GDM1 (cell line): ENCODE measurements at regions not wholly inside any gene's neighbourhood (a gene's known extent, or its start where the extent isn't known, plus 50 kb on each side); places are given as distances from the start of the nearest gene placed in this dataset.

Experiments
- DNase-seq: peaks from one replicate; lab custom pipeline; 2025; lab: John Stamatoyannopoulos, UW

DNA sequence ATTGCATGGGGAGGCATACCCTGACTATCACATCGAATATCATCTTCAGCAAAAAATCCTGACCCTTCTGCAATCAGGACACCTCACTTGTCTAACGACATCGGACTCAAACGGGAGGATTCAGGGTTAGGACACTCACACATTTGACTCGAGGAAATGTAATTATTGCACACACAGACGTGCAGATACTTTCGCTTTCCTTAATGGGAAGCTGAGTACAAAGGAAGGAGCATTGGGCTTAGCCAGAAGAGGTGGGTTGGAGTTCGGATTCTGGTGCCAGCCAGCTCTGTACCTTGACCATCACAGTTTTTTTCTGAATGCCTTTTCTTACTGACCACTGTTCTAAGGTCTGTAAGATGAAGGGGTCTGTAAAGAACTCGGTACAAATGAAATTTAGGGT is 260.4 kb downstream of the GALC start:
- no peak for DNase-seq

DNA sequence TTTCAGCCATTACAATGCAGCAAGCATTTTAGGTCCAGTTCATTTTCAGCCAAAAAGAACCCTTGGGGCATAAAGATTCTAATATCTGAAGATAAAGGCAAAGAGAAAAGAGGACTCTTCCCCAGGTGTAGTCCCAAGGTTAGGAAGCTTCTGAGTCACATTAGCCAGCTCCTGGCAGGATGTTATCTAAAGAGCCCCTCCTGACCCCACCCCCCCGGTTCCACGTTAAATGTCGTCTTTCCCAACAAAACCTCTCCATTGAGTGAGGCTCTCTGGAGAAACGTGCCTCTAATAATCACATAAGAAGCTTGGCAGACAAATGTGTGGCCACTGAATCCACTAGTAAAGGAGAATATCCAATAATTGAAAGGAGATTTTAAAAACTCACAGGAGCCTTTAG is 267.7 kb downstream of the GALC start:
- DNase-seq, result no peak

DNA sequence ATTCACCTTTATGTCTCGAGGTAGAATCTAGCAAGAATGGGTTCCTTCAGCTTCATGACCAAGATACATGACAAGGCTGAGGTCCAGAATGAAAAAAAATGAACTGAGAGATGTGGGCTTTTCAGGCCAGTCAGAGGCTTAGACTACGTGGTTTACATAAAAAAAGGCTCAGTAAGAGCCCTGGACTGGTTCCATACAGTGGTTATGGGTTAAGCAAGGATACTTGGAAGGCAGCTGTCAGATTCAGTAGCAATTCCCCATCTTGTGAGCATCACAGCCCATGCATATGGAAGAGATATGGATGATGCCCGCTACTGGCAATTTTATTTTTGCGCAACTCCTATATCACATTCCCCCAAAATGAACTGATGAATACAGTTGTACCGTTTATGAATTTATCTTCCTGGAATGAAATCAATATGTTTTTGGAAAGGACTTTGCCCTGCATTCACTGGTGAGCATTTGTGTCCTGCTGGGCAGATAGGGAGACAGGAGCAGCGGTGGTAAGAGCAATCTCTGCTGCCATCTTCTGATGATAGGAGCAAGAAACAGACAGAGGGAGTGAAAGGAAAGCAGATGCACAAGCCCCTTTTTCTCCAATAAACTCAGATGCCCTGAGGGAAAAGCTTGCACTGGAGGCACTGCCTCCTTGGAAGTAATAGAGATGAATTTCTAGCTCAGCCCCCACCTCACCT is 280.4 kb downstream of the GALC start:
- no peak for DNase-seq

DNA sequence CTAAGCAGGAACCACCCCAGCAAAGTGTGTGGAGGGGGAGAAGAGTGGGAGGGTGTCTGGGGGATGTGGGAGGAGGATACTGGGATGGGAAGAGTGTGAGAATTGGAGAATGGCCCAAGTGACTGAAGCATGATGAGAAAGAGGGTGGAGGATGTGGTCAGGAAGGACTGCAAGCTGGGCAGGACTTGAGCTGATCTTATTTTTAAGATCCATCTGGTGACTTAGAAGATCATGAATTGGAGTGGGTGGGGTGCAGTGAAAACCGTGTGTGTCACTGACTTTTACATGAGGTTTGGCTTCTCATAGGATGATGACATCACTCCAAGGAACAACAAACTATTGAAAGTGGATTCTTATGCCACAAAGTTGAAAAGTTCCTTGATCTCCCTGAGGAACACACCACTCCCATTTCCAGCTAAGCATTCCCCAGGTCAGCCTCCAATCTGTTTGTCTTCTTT is 287.5 kb downstream of the GALC start:
- DNase-seq, result no peak

DNA sequence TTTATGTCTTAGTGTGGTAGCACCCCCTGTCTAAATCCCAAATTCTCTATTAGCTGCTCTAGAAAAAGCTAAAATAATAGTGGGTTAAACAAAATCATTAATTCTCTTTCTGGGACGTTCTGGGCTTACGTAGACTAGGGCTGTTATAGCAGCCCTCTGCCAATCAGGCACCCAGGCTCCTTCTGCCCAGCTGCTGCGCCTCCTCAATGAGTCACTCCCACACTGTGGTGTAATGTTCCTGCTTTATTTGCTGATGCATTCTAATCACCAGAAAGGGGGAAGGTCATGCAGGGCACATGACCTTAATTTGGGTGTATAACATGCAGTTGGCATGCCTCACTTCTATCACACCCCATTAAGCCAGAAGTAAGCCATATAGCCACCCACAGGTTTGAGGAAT is 294.5 kb downstream of the GALC start:
- DNase-seq, result no peak

DNA sequence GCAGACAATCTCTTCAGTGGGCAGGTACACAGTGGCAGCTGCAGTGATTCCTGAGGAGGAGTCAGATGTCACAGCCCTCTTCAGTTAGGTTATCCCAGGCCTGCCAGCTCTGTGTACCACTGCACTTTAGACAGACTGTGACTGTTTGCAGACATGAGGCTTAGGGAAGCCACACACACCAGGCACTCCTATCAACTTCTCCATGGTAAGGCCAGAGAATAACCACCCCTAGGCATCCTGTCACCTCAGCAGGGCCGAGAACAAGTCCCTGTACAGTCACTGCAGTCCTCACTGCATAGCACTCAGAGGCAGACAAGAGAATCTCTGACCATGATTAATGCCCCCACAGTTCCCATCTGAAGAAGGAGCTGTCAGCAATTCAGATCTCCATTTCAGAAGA is 296.5 kb downstream of the GALC start:
- no peak for DNase-seq

DNA sequence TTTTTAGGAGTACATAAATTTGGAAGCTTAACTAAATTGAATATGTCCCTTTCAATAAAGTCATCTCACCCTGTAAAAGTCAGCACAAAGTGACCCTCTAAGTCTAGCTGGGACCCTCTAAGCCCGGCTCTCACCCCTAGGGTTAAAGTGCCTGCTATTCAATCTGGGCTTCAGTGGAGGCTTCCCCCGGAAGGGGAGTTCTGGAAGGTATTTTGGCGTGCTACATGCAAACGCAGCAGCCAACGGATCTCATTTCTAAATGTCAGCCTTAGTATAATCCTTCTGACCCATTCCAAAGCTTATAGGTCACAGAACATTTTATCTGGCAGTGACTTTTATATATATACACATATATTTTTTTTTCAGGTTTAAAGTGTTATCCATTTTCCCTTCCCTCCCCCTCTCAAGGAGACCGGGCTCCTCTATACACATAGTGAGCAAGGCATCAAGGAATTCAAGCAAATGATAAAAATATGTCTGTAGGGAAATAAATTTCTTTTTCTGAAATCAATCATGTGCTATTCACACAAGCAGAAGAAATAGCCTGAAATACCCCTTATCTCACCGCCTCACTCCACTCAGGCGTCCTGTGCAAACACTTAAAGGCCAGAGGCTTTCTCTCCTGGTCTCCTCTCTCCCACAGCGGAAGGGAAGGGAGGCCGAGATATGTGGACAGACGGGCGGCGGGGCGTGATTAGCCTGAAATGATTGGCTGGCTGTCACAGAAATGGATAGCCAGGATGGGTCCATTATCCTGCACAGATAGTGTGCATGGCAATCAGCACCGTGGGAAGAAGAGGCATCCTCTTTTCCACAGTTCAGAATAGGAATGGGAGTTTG is 301.7 kb downstream of the GALC start:
- DNase-seq, result no peak

DNA sequence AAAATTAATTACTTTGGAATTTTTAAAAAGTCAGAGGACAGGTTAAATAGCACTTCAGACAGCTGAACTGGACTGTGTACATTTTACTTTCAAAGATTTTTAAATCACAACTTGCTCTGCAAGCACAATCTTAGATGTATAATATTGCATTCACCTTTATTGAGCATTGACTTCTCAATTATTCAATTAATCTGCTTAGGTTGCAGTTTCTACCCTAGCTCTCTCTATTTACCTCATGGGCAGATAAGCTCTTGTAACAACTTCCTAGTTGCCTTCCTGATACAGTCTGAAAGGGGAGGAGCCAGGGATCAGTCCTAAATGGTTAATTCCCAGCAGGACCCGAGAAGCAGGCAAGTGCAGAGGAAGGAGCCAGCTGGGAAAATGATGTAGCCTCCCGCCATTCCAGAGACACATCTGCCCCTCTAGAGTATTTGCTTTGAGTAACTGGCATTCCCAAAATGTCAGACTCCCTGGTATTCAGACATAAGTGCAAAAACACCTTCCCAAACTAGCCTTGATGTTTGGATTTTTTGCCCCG is 302.8 kb downstream of the GALC start:
- DNase-seq, result no peak

DNA sequence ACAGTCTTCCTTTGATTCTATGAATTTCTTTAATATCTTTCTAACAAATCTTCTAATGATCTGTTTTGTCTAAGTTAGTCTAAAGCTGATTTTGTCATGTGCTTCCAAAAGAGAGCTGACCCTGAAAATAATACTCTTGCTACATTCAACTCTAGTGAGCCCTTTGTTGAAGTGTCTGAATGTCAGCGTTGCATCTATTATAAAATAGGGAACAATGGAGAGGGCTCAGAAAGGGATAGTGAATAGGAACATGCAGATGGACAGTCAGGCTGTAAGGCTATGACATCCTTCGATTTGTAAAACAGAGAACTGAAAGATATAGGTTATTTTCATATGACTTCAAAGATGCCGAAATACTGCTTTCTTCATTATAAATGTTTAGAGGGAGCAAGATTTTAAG is 304.5 kb downstream of the GALC start:
- DNase-seq, result no peak

DNA sequence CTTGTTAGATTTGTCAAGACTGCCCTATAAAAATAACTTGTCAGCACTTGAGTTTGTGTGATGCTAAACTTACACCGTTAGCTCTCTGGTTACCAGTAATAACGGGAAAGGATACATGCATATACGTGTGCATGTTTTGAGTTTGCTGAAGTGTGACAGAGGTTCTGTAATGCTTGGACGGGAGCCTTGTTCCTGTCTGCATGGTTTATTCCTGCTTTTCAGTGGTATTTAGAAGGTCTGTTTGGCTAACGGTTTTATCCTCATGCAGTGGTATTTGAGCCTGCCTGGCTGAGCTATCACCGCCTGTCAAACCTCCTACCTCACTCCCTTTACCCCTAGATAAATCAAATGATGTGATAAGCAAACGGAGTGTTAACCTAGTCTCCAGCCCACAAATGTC is 305.6 kb downstream of the GALC start:
- no peak for DNase-seq

DNA sequence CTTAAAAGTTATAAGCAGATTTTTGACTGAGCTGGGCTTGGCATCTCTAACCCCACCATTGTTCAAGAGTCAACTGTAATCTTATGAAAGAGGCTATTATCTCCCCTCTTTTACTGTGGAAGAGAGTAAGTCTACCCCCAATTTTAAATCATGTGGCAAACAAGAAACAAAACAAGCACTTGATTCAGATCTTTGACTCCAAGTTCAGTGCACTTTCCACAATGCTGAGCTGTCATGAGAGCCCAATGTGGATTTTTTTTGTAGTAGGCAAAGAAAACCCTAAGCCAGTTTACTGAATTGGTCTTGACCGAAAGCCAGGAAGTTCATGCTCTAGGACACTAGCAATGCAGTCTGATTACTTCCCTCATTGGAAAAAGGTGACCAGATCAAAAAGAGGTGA is 306.2 kb downstream of the GALC start:
- DNase-seq, result no peak

DNA sequence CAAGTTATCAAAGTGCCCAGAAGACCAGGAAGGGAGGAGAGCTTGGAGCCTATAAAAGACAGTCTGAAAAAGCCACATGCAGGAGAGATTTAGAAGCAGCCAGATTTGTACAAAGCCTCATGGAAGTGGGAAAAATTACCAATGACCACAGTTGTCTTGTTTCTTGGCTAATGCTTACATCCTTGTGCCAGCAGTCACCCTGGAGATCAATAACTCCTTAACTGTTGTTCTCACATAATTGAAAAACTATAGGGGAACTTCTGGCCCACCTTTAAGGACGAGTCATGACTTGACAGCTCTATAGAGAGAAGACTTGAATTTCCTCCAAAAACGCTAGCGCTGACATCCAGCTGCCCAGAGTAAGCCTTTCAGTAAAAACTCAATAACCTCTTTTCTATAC is 313.1 kb downstream of the GALC start:
- no peak for DNase-seq

DNA sequence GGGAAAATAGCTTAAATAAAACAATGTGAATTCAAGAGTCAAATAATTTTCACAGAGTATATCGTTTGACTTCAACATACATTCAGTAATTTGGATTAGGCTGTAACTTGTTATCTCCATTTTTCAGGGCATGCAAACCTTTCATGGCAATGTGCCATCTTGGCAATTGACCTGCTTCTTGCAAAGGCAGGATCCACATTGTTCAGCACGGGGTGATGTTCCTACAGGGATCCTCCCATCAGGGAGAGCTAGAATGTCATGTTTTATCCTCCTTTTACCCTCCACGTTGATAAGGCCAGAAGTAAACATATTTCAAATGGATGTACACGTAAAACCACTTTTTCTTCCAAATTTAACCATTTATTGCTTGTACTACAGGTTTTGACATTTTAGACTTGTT is 314.4 kb downstream of the GALC start:
- no peak for DNase-seq

DNA sequence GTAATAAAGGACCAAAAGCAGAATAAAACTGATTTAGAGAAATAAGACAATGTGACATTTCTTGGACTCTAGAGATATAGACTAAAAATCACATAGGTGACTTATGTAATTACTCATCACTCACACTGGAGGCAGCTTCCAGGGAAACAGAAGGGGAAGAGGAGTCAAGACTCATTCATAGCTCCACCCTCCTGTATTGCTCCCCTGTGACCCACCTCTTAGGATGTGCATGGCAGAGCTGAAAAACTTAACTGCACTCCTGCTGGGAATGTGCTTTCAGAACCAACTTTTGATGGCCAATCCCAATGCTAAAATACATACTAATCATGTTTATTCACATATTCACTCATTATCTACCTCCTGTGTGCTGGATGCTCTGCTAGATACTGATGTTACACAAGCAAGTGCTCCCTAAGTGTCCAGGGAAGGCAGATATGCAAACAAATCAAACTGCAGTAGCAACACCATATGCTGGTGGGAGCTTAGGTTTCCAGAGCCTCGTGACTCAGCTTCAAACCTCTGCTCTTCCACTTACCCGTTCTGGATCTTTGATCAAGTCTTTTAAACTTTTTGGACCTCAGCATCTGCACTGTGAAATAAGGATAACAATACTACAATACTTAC is 316.1 kb downstream of the GALC start:
- DNase-seq, result no peak

DNA sequence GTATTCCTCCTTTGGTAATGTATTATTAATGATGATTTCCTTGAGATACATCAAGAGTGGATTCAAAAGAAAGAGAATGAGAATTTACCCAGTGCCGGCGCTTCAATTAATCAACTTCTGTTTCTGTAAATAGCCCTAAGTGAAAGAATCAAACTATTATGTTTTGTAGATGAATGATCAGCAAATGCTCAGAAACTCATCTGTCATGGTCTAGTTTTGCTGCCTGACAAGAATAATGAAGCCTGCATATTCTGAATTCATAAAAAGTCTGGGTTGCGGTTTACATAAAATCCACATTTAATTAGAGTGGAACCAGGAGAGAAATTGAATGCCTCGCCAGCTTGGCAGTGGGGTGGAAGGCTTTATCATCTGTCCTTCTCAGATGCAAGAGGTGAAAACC is 325.3 kb downstream of the GALC start:
- DNase-seq, result no peak

DNA sequence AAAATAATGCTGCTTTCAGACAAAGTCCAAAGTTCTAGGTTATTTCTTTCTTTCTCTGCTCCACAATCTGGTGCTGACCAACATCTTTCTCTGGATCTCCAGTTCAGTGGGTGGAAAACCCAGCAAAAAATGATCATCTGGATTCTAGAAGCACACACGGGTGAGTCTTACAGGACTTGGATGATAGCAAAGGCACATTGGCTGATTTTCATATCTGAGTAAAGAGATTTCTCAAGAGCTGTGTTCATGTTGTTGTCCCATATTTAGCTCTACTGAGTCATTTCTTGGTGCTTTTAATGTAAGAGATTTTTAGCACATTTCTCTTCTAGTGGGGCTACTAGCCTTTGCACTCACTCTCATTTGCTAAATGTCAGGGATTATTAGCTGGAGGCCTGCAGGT is 336.7 kb downstream of the GALC start:
- no peak for DNase-seq

DNA sequence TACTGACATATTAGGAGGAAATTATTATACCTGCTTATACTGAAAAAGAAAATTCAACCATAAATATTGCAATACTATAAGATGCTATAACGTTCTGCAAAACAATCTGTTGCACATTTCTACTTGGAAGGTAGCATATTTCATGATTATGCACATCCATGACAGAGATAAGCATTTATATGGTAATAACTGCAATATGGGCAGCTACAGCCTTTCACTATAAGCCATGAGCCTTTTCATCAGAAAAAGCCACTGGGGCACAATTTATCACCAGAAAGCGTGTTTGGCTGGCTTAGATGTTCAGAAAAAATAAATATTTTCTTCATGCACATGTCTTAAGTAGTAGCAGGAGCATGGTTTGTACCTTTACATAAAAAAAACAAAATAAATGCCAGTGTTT is 340.7 kb downstream of the GALC start:
- DNase-seq, result no peak

DNA sequence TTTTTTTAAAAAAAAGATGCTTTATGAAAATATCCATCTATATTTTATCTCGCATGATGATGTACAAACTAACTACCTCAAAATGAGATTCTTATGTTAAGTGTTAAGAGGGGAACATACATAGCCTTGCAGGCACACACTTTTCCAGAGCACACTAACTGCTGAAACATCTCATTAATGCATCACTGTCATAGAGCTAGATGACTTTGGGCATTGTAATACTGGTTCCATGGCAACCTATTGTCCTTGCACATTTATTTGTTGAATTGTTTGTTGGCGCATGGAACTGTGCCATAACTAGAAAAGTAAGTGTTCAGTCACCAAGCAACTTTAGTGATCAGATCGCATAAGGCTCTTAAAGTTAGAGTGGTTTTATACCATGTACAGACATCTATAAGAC is 348.3 kb downstream of the GALC start:
- DNase-seq, result no peak

DNA sequence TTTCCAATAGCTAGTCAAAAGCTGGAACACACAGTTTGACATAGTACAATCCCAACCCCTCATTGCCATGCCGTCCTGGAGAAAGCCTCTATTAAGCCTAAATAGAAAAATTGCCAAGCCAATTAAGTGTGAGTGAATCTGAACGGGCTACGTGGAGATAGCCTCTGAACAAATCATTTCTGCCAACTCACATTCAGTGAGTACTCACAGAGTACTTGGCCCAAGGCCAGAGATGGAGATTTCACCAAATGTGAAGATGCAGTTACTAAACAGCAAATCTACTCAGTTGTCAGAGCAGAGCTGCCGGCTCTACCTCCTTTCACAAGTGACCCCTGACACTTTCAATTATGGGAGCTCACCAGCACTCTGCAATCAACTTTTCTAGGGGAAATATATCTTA is 350.0 kb downstream of the GALC start:
- DNase-seq, result no peak

DNA sequence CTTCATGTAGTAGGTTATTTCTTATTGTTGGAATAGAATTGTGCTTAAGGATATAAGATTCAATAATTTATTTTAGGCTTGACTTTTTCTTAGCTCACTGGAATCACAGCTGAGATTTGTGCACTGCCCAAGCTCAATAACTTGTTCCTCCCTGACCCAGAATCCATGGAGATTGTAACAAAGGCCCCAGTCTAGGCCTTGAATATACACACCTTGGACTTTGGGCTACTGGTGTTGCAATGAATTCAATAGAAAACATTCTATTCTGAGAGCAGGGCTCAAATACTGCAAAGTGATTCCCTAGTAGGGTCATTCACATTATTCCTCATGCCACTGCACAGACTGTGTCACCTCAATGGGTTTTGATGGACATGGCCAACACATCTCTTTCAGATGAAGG is 352.4 kb downstream of the GALC start:
- DNase-seq, result no peak

DNA sequence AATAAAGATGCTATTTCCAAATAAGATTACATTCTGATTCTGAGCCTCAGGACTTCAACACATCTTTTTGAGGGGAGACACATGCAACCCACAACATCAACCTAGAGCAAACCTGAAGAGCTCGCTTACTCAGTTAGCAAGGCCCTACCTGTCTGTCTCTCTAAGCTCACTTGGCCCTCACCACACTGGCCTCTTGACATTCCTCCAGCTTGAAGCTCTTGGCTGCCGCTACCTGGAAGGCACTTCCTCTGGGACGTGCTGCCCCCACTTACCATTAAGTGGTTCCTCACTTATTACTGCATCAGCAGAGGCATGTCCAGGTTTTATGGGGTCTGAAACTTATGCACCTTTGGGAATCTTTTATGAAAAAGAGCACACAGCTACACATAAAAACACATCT is 354.8 kb downstream of the GALC start:
- DNase-seq, result no peak

DNA sequence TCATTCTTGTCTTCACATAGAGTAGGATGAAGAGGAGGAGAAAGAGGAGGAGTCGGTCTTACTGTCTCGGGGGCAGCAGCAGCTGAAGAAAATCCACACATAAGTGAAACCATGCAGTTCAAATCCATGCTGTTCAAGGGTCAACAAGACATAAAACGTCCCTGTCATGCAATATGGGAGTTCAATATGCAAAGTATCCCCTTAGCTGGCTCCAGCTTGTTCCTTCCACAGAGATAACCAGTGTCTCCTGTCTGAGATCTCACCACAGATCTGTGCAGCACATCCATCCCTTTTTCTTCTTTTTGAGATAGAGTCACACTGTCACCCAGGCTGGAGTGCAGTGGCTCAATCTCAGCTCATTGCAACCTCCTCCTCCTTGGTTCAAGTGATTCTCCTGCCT is 357.5 kb downstream of the GALC start:
- no peak for DNase-seq

DNA sequence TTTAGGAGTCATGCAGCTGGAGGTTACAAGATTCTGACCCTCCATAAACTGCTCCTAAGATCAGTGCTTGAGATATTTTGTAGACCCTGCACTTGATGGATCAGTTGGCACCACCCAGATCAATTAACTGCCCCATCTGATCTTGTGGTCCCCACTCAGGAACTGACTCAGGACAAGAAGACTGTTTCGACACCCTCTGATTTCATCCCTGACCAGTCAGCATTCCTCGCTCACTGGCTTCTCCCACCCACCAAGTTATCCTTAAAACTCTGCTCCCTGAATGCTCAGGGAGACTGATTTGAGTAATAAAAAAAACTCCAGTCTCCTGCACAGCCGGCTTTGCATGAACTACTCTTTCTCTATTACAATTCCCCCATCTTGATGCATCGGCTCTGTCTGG is 360.2 kb downstream of the GALC start:
- DNase-seq, result no peak
